K562 (cell line): ENCODE measurements at regions not wholly inside any gene's neighbourhood (a gene's known extent, or its start where the extent isn't known, plus 50 kb on each side); places are given as distances from the start of the nearest gene placed in this dataset.
A peak's percentile ranks its signal among the peaks of the same experiment; 100 is the strongest.
"Not testable (repeated sequence)": the region's sequence is repeated elsewhere in the genome, so short reads cannot be mapped to it uniquely, and the experiment has no call there.

Experiments
- ATAC-seq: fragments of 200-7000 bp; cut with Tn5 transposase; 3 replicates; pipeline ENCODE4 v1.9.1; 2020; ENCODE audit warnings: moderate library complexity
- BruUV-seq: library from RNA; stranded (reverse); fragments of 400-500 nt; replicated peaks from 2 replicates; lab custom pipeline; 2021; lab: Mats Ljungman, UMichigan
- CTCF ChIA-PET: fragments of 300-600 bp; formaldehyde crosslinking; extraction: SDS; loops from one replicate; lab custom pipeline; 2021; ENCODE audit warnings: low intra/inter-chr PET ratio; lab: Yijun Ruan, JAX
- POLR2A ChIA-PET: fragments of 300-600, 350-650 bp; sonication (Branson Sonifier 250); formaldehyde crosslinking; extraction: SDS; loops from one replicate; lab custom pipeline; 2021; ENCODE audit warnings: antibody characterized with exemption, inconsistent platforms; lab: Yijun Ruan, JAX
- DNase-seq, 4 experiments: peaks; one replicate each; pipeline versions ENCODE4 v3.0.0 to v3.0.0-alpha.2; 2011 to 2018; ENCODE audit warnings: low spot score in 3 of 4, mixed read lengths in 3 of 4; ENCODE audit errors: extremely low read depth in 1 of 4
- FAIRE-seq: peaks from 2 replicates; lab custom pipeline; 2011; peaks lifted over from hg19 to GRCh38; lab: Jason Lieb, UNC
- H2AFZ ChIP-seq: 2 replicates; pipeline ENCODE4 v1.6.0; 2011; ENCODE audit warnings: low read depth, low read length, control low read depth, inconsistent platforms
- H3K27ac ChIP-seq: fragments of 200-600 bp; 3 replicates; pipeline ENCODE4 v1.8.0; 2011; ENCODE audit warnings: low read depth, mild to moderate bottlenecking, control low read depth, inconsistent platforms, low read length, moderate library complexity, mixed read lengths; ENCODE audit errors: extremely low read depth
- H3K27me3 ChIP-seq, 2 experiments: fragments of 300-600 bp in 1 of 2; 2 replicates in 1 of 2; 3 replicates in 1 of 2; pipeline versions ENCODE4 v1.6.0 to v1.8.0; 2011; ENCODE audit warnings: inconsistent platforms in 2 of 2, low read length in 2 of 2, mild to moderate bottlenecking in 1 of 2, mixed read lengths in 1 of 2, moderate library complexity in 1 of 2; ENCODE audit not compliant: control insufficient read depth in 2 of 2, insufficient read depth in 2 of 2
- H3K36me3 ChIP-seq: fragments of 300-600 bp; 3 replicates; pipeline ENCODE4 v1.8.0; 2011; ENCODE audit warnings: mild to moderate bottlenecking, low read length, inconsistent platforms; ENCODE audit not compliant: control insufficient read depth, insufficient read depth
- H3K4me1 ChIP-seq, 2 experiments: fragments of 200-600 bp in 1 of 2; replicated peaks in 1 of 2; 2 replicates in 1 of 2; 3 replicates in 1 of 2; pipeline versions ENCODE4 v1.5.1 to v1.8.0; 2011; ENCODE audit warnings: inconsistent platforms in 2 of 2, low read length in 2 of 2, mild to moderate bottlenecking in 1 of 2, mixed read lengths in 1 of 2, moderate library complexity in 1 of 2; ENCODE audit not compliant: control insufficient read depth in 2 of 2, insufficient read depth in 2 of 2
- H3K4me2 ChIP-seq: 2 replicates; pipeline ENCODE4 v1.6.1; 2011; ENCODE audit warnings: low read length, control low read depth, inconsistent platforms, mixed read lengths; ENCODE audit not compliant: insufficient read depth
- H3K4me3 ChIP-seq: fragments of 200-600 bp; sonication (generic), shearing (Covaris generic); 2 replicates; pipeline ENCODE4 v1.5.1; 2016; ENCODE audit warnings: control low read depth, inconsistent platforms
- H3K79me2 ChIP-seq: fragments of 200-600 bp; 3 replicates; pipeline ENCODE4 v1.8.0; 2011; ENCODE audit warnings: low read length, inconsistent platforms; ENCODE audit not compliant: control insufficient read depth, insufficient read depth
- H3K9ac ChIP-seq, 2 experiments: 2 replicates each; pipeline versions ENCODE4 v1.6.0 to v1.6.1; 2011; ENCODE audit warnings: low read depth in 2 of 2, low read length in 2 of 2, control low read depth in 1 of 2, inconsistent platforms in 1 of 2, mild to moderate bottlenecking in 1 of 2, mixed read lengths in 1 of 2; ENCODE audit not compliant: insufficient read depth in 1 of 2
- H3K9me1 ChIP-seq: one replicate; pipeline ENCODE4 v1.6.0; 2011; ENCODE audit warnings: inconsistent platforms, mild to moderate bottlenecking, low read length, moderate library complexity; ENCODE audit not compliant: control insufficient read depth, insufficient read depth
- H3K9me3 ChIP-seq: replicated peaks from 2 replicates; pipeline ENCODE4 v1.5.1; 2011; ENCODE audit warnings: low read depth, low read length, inconsistent platforms; ENCODE audit not compliant: control insufficient read depth, insufficient read depth
- H4K20me1 ChIP-seq: replicated peaks from 2 replicates; pipeline ENCODE4 v1.6.1; 2011; ENCODE audit warnings: low read length, inconsistent platforms, mixed read lengths; ENCODE audit not compliant: control insufficient read depth, insufficient read depth
- EGR1 ChIP-seq: fragments of 450-650 bp; conservative IDR thresholded peaks from 2 replicates; pipeline ENCODE4 v1.6.1; 2017; ENCODE audit warnings: mild to moderate bottlenecking
- NCOA6 ChIP-seq: fragments of 450-650 bp; IDR thresholded peaks from 2 replicates; pipeline ENCODE4 v1.6.1; 2017; ENCODE audit warnings: mild to moderate bottlenecking
- SUPT5H ChIP-seq: fragments of 450-650 bp; IDR thresholded peaks from 2 replicates; pipeline ENCODE4 v1.6.1; 2016
- ZNF263 ChIP-seq: sonication (generic); formaldehyde crosslinking; IDR thresholded peaks from 2 replicates; pipeline ENCODE4 v1.8.0; 2022; ENCODE audit warnings: mild to moderate bottlenecking, missing genetic modification reagents, borderline replicate concordance
- ZNF347 ChIP-seq: fragments of 450-650 bp; formaldehyde crosslinking; IDR thresholded peaks from 2 replicates; pipeline ENCODE4 v1.4.0; 2020; ENCODE audit warnings: low read depth, mild to moderate bottlenecking, moderate library complexity
- ZNF354B ChIP-seq: fragments of 250-450 bp; sonication (Bioruptor Pico); IDR thresholded peaks from 2 replicates; pipeline ENCODE4 v1.4.0; 2020
- WGBS: fragments of 100-300 bp; shearing (Covaris generic); methylation state at CpG from one replicate; pipeline ENCODE4 v1.1.6; 2016; ENCODE audit warnings: low coverage, mixed read lengths; ENCODE audit not compliant: insufficient coverage; ENCODE audit errors: missing lambda C conversion rate; 5-methylcytosine and 5-hydroxymethylcytosine counted together
- in situ Hi-C: fragments of 300-500 bp; cut with MboI; formaldehyde crosslinking; loops from 4 replicates; pipeline ENCODE4 v1.15.0; 2018; ENCODE audit warnings: inconsistent platforms, mixed read lengths
- intact Hi-C: fragments of 100-400 bp; cut with micrococcal nuclease; formaldehyde crosslinking; loops from 2 replicates; pipeline ENCODE4 v1.14.2; 2022

DNA sequence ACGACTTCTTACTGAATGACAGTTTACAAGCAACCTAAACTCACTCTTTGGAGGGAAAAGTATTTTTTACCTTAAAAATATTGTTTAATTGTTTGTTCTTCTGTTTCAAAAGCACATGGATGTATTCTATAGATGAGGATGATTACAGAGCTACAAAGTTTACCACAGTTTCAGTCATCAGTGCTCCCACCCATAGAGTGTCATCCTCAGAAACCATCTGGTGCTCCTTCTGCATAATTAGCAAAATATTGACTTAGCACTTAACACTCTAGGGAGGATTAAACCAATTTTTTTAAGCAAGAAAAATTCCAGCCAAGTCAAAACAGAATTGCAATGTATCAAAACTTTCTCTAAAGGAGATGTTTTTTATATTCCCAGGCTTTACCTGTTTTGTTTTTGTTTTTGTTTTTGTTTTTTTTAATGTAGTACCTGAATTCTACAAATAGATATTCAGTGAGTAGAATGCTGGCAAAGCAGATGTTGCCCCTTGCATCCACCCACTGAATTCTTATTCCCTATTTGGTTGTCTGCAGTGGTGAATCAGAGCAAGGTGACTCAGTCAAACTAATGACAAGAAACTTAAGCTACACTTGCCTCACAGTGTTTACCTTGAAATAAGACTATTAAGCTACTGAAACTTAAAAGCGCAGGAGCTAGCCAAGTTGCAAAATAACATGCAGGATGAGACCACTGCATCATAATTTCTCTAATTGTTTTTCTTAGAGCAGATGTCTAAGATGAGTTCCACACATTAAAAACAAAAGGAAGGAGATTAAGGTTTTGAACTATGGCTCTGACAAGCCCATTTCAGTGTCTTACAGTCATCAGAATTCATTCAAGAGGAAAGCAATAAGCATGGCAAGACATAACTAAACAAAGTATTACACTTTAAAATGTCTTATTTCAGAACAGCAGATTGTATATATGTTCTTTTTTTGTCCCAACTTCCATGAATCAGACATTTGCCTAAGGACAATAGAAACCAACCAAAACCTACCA, 155.1 kb upstream of the SOX6 start:
- DNase-seq (no peak), FAIRE-seq (no peak), ATAC-seq (no peak)
- Histone ChIP-seq H3K79me2 (no peaks in the 10 kb centered on the region), H3K9me3 (no peaks in the 10 kb centered on the region), H3K27ac (no peak overlapping the region), H3K9me1 (no peaks in the 10 kb centered on the region), H3K4me2 (no peak overlapping the region), H3K4me1 (no peaks in the 10 kb centered on the region), H2AFZ (no peak overlapping the region), H3K36me3 (no peaks in the 10 kb centered on the region), H3K4me3 (no peak overlapping the region), H4K20me1 (no peaks in the 10 kb centered on the region), H3K27me3 (no peaks in the 10 kb centered on the region), H3K9ac (no peak overlapping the region)
- intact Hi-C loops (no loop called here), in situ Hi-C loops (no loop called here)
- ChIA-PET CTCF (interaction anchor here (0.6 kb wide), 1 partner anchor 34 kb away, joined by 3 read pairs; no protein-coding TSS in a partner anchor), POLR2A (no interaction called here)
- TF ChIP-seq ZNF263 (CRISPR knock-in tag) (peak; percentile 62; the same call in 1 of the 2 replicates), EGR1 (peak; percentile 33; the same call in 1 of the 2 replicates), NCOA6 (no peak)
- no TSS peak for BruUV-seq
- WGBS: 52% methylated on average over 2 of the region's 2 CpGs

DNA sequence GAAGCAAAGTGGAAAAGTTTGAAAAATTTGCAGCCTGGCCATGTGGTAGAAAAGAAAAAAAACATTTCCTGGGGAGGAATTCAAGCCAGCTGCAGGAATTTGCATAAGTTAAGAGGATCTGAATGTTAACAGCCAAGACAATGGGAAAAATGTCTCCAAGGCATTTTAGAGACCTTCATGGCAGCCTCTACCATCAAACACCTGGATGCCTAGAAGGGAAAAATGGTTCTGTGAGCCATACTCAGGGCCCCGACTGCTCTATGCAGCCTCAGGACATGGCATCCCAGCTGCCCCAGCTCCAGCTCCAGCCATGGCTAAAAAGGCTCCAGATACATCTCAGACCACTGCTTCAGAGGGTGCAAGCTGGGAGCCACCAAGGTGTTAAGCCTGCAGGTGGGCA, 149.1 kb upstream of the SOX6 start:
- 38% methylated on average over 1 of the region's 1 CpG for WGBS
- POLR2A ChIA-PET: no interaction called here

GRCh38 chr11:16503891-16504290, 147.5 kb upstream of the SOX6 start:
- H3K9me1 ChIP-seq, CTCF ChIA-PET, H3K27me3 ChIP-seq, H3K9ac ChIP-seq, BruUV-seq, ATAC-seq, POLR2A ChIA-PET, DNase-seq, intact Hi-C loops, H3K4me1 ChIP-seq, H3K36me3 ChIP-seq, H3K9me3 ChIP-seq, H3K27ac ChIP-seq, H3K4me3 ChIP-seq, H2AFZ ChIP-seq, H3K79me2 ChIP-seq, in situ Hi-C loops, H4K20me1 ChIP-seq, FAIRE-seq, H3K4me2 ChIP-seq: not testable (repeated sequence)
- WGBS: 88% methylated on average over 2 of the region's 2 CpGs

More for the DNA sequence above, 149.1 kb upstream of the SOX6 start:
- intact Hi-C loops: no loop called here
- no TSS peak for BruUV-seq
- Histone ChIP-seq H3K4me2 (no peak overlapping the region), H3K9ac (no peak overlapping the region), H3K9me3 (no peaks in the 10 kb centered on the region), H3K9me1 (no peaks in the 10 kb centered on the region), H3K4me1 (no peaks in the 10 kb centered on the region), H3K27me3 (no peaks in the 10 kb centered on the region), H3K36me3 (no peaks in the 10 kb centered on the region)
- in situ Hi-C loops: no loop called here
- DNase-seq (no peak), ATAC-seq (no peak), FAIRE-seq (no peak)
- TF ChIP-seq SUPT5H (no peak), ZNF354B (CRISPR knock-in tag) (no peak), ZNF347 (no peak)
- TF ChIP-seq, all 486 proteins: peak for 0
- no peak overlapping the region for H3K27ac ChIP-seq
- CTCF ChIA-PET: no interaction called here
- H2AFZ ChIP-seq: no peak overlapping the region
- H3K79me2 ChIP-seq: no peaks in the 10 kb centered on the region
- no peaks in the 10 kb centered on the region for H4K20me1 ChIP-seq
- no peak overlapping the region for H3K4me3 ChIP-seq
